HG02588 (cell line): ENCODE measurements at regions not wholly inside any gene's neighbourhood (a gene's known extent, or its start where the extent isn't known, plus 50 kb on each side); places are given as distances from the start of the nearest gene placed in this dataset.
A peak's percentile ranks its signal among the peaks of the same experiment; 100 is the strongest.

Experiments
- ATAC-seq: cut with Tn5 transposase; IDR thresholded peaks from one replicate; pipeline ENCODE4 v1.9.1; 2021; ENCODE audit warnings: mild to moderate bottlenecking, moderate library complexity; ENCODE audit not compliant: unreplicated experiment

GRCh38 chr22:22098457-22099193, 116.0 kb upstream of the TOP3B start:
- peak; percentile 38 for ATAC-seq

- no peak for ATAC-seq
Observed at GRCh38 chr22:22097727-22098228, 115.2 kb upstream of the TOP3B start.

DNA sequence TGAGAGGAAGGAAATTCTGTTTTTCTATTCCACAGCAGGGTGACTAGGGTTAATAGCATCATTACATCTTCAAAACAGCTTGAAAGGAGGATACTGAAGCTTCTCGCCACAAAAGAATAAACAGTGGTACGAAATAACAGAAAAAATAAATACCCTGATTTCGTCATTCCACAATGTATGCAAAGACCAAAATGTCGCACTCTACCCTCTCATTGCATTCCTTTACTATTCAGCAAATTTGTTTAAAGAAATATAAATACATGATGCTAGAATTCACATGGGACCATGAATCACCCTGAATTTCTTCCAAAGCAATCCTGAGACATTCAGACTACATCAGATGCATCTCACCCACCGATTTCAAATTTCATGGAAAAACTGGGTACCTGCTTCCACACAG, 112.3 kb upstream of the TOP3B start:
- no peak for ATAC-seq

GRCh38 chr22:22094514-22094913, 111.9 kb upstream of the TOP3B start:
- no peak for ATAC-seq

DNA sequence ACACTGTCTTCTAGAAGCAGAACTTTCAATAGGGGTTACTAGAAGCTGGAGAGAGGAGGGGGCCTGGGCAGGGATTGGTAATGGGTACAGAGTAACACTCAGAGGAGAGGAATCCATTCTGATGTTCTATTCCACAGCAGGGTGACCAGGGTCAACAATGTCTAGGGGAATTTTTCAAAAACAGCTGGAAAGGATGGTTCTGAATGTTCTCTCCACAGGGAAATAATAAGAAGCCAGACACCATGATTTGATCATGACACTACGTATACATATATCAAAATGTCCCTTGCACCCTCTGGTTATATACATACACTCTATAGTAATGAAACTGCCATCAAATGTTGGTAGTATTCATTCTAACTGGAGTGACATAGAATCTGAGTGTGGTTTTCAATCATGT, 111.2 kb upstream of the TOP3B start:
- ATAC-seq = no peak

GRCh38 chr22:22092974-22093373, 110.4 kb upstream of the TOP3B start:
- ATAC-seq = no peak

DNA sequence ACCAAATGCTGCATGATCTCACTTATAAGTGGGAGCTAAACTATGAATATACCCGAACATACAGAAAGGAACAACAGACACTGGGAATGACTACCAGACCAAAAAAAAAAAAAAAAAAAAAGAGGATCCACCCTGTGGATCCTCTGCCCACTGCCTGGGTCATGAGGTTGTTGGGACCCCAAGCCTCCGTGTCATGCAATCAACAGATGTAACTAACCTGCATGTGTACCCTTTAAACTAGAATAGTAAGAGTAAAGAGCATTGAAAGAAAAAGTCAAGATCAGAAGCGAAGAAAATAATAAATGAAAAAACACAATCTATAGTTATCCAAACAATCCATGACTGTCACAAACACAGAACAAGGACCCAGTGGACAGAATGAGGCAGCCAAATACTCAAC, 109.5 kb upstream of the TOP3B start:
- ATAC-seq = no peak

- ATAC-seq = no peak
Observed at GRCh38 chr22:22091400-22091878, 108.9 kb upstream of the TOP3B start.

- no peak for ATAC-seq
Observed at GRCh38 chr22:22090650-22091399, 108.2 kb upstream of the TOP3B start.

DNA sequence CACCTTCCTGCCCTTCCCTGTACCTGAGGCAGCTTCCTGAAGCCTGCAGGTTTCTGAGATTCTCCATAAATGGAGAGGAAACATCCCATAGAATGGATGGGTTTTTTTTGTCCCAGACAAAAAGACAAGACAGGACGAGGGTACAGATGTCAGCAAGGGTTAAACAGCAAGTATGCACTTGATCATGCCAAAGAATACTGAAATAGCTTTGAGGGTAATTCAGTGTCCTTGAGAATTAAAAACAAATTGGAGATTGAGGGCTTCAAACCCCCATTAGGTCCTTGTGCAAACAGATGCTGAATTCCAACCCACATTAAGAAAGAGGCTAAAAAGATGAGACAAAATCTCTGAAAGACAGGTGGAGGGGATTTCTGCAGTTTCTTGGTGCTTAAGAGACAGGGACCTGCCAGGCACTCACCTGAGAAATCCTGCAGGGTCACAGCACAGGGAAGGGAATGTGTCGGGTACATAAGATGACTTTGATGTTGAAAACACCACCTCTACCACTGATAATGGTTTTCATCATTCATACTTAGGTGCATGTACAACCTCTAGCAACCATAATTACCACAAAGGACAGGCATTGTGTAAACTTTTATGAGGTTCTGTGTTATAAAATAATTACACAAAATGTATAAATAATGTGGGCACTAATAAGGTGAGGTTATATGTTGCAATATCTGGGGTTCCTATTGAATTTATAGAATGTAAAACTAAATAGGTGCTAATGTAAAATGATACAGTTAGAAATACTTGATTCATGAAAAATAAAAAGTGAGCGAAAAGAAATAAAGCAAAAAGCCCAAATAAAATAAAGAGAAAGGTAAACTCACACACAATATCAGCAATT, 107.1 kb upstream of the TOP3B start:
- no peak for ATAC-seq

DNA sequence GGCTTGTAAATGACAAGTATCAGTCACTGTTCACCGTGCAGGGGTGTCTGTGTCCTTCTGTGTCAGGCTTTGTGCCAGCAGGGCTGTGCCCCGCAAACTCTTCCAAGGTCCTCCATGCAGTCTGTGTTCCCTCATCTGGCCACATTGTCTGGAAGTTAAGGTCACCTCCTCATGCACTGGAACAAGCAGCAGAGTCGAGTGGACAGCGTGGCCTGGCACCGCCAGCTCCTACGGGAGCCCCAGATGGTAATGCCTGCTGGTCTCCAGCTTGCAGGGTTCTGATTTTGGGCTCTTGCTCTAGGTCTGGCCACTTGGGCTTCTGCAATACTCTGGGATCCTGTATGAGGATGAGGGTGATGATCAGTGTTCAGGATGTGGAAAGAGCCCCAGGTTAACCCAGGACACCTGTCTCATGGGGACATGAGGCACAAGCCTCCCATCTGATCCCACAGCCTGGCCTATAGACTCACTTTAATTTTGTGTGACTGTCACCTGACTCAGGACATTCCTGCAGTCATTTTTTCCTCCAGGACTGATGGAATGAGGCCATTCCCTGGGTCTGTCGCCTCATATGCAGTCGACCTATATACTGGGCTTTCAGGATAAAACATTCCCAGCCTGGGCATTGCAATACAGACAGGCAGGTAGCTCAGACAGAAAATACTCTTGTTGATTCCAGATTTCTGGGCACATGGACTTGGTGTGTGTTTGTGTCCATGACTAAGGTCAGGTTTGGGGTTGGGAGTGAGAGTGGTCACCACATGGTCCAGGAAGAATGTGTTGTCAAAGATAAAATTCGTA, 106.3 kb upstream of the TOP3B start:
- ATAC-seq = no peak

- no peak for ATAC-seq
Observed at GRCh38 chr22:22087854-22088657, 105.5 kb upstream of the TOP3B start.

- ATAC-seq = no peak
Observed at GRCh38 chr22:22086501-22087158, 104.0 kb upstream of the TOP3B start.

DNA sequence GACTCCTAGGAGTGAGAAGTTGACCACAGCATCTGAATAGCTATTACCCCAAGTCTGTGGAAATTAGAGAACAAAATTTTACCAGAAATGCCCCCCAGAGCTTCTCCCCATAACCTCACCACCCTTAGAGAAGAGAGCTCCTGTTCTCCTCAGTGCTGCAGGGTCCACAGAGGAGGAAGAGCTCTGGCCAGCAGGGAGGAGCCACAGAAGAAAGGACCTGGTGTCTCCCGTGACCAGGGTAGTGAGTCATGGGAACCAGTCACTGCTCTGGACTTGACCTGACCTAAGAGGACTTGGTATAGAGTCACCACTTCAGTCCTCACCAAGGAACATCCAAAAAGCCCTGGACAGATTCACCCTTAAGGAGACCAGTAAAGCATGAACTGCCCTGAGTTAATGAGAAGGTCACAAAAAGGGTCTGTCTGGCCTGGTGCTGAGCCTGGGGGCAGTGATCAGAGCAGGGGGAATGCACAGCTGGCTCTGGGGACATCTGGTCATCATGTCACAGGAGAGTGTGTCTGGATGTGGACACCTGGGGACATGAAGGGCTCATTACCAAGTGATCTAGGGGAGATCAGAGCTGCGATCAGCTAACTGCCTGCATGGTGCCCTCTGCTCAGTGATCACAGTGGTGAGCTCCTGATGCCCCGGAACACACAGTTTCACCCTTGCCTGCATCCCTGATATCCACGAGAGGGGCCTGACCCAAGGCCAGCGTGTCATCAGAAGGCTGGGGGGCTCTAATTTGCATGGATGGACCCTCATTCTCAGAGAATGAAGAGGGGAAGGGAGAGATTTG, 103.3 kb upstream of the TOP3B start:
- no peak for ATAC-seq

DNA sequence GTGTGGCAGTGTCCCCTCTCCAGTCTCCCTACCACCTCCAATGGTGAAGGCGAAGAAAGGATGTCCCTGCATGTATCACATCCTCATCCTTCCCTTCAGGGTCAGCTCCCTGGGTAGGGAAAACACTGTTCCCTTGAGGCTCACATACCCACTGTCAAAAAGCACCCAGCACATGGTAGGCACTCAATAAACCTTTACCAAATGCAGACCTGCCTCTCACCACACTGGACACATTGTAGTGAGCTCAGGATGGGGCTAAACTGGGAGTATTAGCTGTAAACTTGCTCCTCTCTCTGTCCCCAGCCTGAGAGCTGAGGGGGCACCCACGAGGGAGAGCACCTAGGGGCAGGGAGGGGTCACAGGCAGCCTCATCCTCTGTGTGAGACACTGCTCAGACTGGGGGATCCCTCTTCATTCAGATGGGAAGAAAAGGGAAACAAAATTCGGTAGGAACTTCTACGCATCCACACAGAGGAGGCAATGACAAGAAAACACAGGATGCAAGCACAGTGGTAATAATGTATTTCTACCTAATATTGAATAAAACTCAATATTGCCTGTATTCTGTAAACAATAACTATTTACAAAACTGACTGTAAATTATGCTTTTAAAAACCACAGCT, 101.6 kb upstream of the TOP3B start:
- ATAC-seq = no peak

DNA sequence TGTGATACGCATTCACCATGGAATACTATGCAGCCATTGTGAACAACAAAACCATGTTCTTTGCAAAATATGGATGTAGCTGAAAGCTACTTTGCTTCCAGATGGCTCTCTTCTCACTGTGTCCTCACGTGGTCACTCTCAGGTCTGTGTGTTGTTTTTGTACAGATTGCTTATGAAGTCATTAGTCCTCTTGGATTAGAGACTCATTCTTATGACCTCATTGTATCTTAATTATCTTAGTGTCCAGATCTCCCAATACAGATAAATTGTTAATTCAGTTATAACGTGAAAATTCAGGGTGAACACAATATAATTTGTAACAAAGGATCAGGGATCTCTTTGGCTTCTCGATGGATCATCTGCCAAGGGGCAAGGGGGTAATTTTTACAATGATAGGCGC, 100.4 kb upstream of the TOP3B start:
- ATAC-seq = no peak

GRCh38 chr22:22082229-22082835, 99.7 kb upstream of the TOP3B start:
- ATAC-seq = no peak
